K562 (cell line): ENCODE measurements at regions not wholly inside any gene's neighbourhood (a gene's known extent, or its start where the extent isn't known, plus 50 kb on each side); places are given as distances from the start of the nearest gene placed in this dataset.

Source experiments
- CBX5 ChIP-seq: IDR thresholded peaks from 2 replicates; pipeline ENCODE4 v1.6.1; 2014; ENCODE audit warnings: low read depth, borderline replicate concordance
- CC2D1A ChIP-seq: fragments of 450-650 bp; IDR thresholded peaks from 2 replicates; pipeline ENCODE4 v1.6.1; 2017; ENCODE audit warnings: mild to moderate bottlenecking
- IFI16 ChIP-seq: fragments of 250-450 bp; sonication (Bioruptor Pico); IDR thresholded peaks from 2 replicates; pipeline ENCODE4 v2.1.2; 2022; ENCODE audit warnings: mild to moderate bottlenecking, inconsistent platforms
- JUND ChIP-seq, 2 experiments: IDR thresholded peaks; 2 replicates in 1 of 2; 3 replicates in 1 of 2; pipeline ENCODE4 v1.6.1; 2011; ENCODE audit warnings: borderline replicate concordance in 2 of 2, low read depth in 2 of 2, low read length in 2 of 2, improper control_type of control experiment in 1 of 2, missing biosample characterization in 1 of 2, missing genetic modification characterization in 1 of 2, missing genetic modification reagents in 1 of 2
- MAFF ChIP-seq: IDR thresholded peaks from 2 replicates; pipeline ENCODE4 v1.6.1; 2012; ENCODE audit warnings: low read length, improper control_type of control experiment
- NR2F6 ChIP-seq: fragments of 450-650 bp; formaldehyde crosslinking; IDR thresholded peaks from 2 replicates; pipeline ENCODE4 v1.4.0; 2020; ENCODE audit warnings: mild to moderate bottlenecking
- TAF1 ChIP-seq: IDR thresholded peaks from 2 replicates; pipeline ENCODE4 v1.6.1; 2011; ENCODE audit warnings: mild to moderate bottlenecking, low read length, moderate library complexity; ENCODE audit not compliant: insufficient read depth, control insufficient read depth, severe bottlenecking; ENCODE audit errors: extremely low read depth
- TAF15 ChIP-seq: fragments of 200-400 bp; formaldehyde crosslinking; IDR thresholded peaks from 2 replicates; pipeline ENCODE4 v1.6.1; 2017; ENCODE audit warnings: mild to moderate bottlenecking, low read depth, low read length, moderate library complexity
- TF ChIP-seq, protein P1 (sequence below): sonication (generic); formaldehyde crosslinking; IDR thresholded peaks from 2 replicates; pipeline ENCODE4 v1.8.0; 2022; ENCODE audit warnings: mild to moderate bottlenecking, missing genetic modification reagents

GRCh38 chr5:57850109-57850508 is 367.5 kb upstream of the ACTBL2 start:
- TF ChIP-seq MAFF (no peak), CC2D1A (no peak), JUND (IDR thresholded peaks at IDR 0.05; ENCODE audit: borderline replicate concordance, low read depth, low read length) (no peak), JUND (tag; IDR thresholded peaks at IDR 0.05; ENCODE audit: borderline replicate concordance, low read depth, low read length) (no peak), IFI16 (CRISPR knock-in tag) (no peak), TAF1 (no peak), NR2F6 (CRISPR knock-in tag) (no peak), TAF15 (no peak), CBX5 (no peak)
- TF ChIP-seq, protein P1, sequence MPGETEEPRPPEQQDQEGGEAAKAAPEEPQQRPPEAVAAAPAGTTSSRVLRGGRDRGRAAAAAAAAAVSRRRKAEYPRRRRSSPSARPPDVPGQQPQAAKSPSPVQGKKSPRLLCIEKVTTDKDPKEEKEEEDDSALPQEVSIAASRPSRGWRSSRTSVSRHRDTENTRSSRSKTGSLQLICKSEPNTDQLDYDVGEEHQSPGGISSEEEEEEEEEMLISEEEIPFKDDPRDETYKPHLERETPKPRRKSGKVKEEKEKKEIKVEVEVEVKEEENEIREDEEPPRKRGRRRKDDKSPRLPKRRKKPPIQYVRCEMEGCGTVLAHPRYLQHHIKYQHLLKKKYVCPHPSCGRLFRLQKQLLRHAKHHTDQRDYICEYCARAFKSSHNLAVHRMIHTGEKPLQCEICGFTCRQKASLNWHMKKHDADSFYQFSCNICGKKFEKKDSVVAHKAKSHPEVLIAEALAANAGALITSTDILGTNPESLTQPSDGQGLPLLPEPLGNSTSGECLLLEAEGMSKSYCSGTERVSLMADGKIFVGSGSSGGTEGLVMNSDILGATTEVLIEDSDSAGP (CRISPR knock-in tag), result no peak
